ENCODE measurements at regions not wholly inside any gene's neighbourhood (a gene's known extent, or its start where the extent isn't known, plus 50 kb on each side); places are given as distances from the start of the nearest gene placed in this dataset.
A peak's percentile ranks its signal among the peaks of the same experiment; 100 is the strongest.
"Not testable (repeated sequence)": the region's sequence is repeated elsewhere in the genome, so short reads cannot be mapped to it uniquely, and the experiment has no call there.

- no peak for ATAC-seq (ENCODE audit: low read depth in 2 of 2)
- no peaks in the 10 kb centered on the region for H3K27me3 Mint-ChIP-seq
Observed at GRCh38 chr11:15841931-15842740, 514.2 kb downstream of the SOX6 start.

GRCh38 chr11:15843309-15843872, 513.0 kb downstream of the SOX6 start:
- H3K36me3 Mint-ChIP-seq: no peaks in the 10 kb centered on the region
- ATAC-seq (ENCODE audit: low read depth in 2 of 2): no peak

More at GRCh38 chr11:15841931-15842740, 514.2 kb downstream of the SOX6 start:
- no peak for DNase-seq
- H3K27ac Mint-ChIP-seq: no peak overlapping the region
- H3K9me3 ChIP-seq (ENCODE audit: control insufficient read depth in 2 of 2, low read length in 2 of 2): no peaks in the 10 kb centered on the region
- no peaks in the 10 kb centered on the region for H3K36me3 Mint-ChIP-seq
- no peaks in the 10 kb centered on the region for H3K4me1 ChIP-seq (ENCODE audit: control insufficient read depth, insufficient read depth, low read length, poor library complexity, severe bottlenecking)
- no peak overlapping the region for H3K4me3 Mint-ChIP-seq
- H3K27ac ChIP-seq (ENCODE audit: insufficient read depth, low read length, poor library complexity, severe bottlenecking): no peak overlapping the region
- no peaks in the 10 kb centered on the region for H3K36me3 ChIP-seq (ENCODE audit: control insufficient read depth, insufficient read depth, low read length)
- H3K9me3 Mint-ChIP-seq: peaks cover 0 to 3% (median 0%) of the 10 kb centered on the region in 7 donors
- no peaks in the 10 kb centered on the region for H3K4me1 Mint-ChIP-seq
- no peaks in the 10 kb centered on the region for H3K27me3 ChIP-seq (ENCODE audit: control insufficient read depth, insufficient read depth, low read length)
- H3K4me3 ChIP-seq (ENCODE audit: low read depth, low read length): no peak overlapping the region

GRCh38 chr11:15845261-15845660, 511.1 kb downstream of the SOX6 start:
- Histone ChIP-seq H3K4me1 (ENCODE audit: control insufficient read depth, insufficient read depth, low read length, poor library complexity, severe bottlenecking) (no peaks in the 10 kb centered on the region), H3K27ac (ENCODE audit: insufficient read depth, low read length, poor library complexity, severe bottlenecking) (no peak overlapping the region), H3K36me3 (ENCODE audit: control insufficient read depth, insufficient read depth, low read length) (no peaks in the 10 kb centered on the region), H3K27me3 (ENCODE audit: control insufficient read depth, insufficient read depth, low read length) (no peaks in the 10 kb centered on the region), H3K4me3 (ENCODE audit: low read depth, low read length) (no peak overlapping the region), H3K9me3 (ENCODE audit: control insufficient read depth in 2 of 2, low read length in 2 of 2) (no peaks in the 10 kb centered on the region)
- no peak for DNase-seq
- no peak overlapping the region for H3K4me3 Mint-ChIP-seq
- ATAC-seq (ENCODE audit: low read depth in 2 of 2): no peak
- H3K27ac Mint-ChIP-seq: no peak overlapping the region
- no peaks in the 10 kb centered on the region for H3K27me3 Mint-ChIP-seq
- no peaks in the 10 kb centered on the region for H3K36me3 Mint-ChIP-seq
- H3K4me1 Mint-ChIP-seq: no peaks in the 10 kb centered on the region
- H3K9me3 Mint-ChIP-seq: peaks cover 0 to 2% (median 0%) of the 10 kb centered on the region in 7 donors

More at GRCh38 chr11:15843309-15843872, 513.0 kb downstream of the SOX6 start:
- Histone ChIP-seq H3K9me3 (ENCODE audit: control insufficient read depth in 2 of 2, low read length in 2 of 2) (no peaks in the 10 kb centered on the region), H3K27me3 (ENCODE audit: control insufficient read depth, insufficient read depth, low read length) (no peaks in the 10 kb centered on the region), H3K4me1 (ENCODE audit: control insufficient read depth, insufficient read depth, low read length, poor library complexity, severe bottlenecking) (no peaks in the 10 kb centered on the region), H3K36me3 (ENCODE audit: control insufficient read depth, insufficient read depth, low read length) (no peaks in the 10 kb centered on the region), H3K27ac (ENCODE audit: insufficient read depth, low read length, poor library complexity, severe bottlenecking) (no peak overlapping the region), H3K4me3 (ENCODE audit: low read depth, low read length) (no peak overlapping the region)
- Mint-ChIP-seq H3K27ac (no peak overlapping the region), H3K4me3 (no peak overlapping the region), H3K4me1 (no peaks in the 10 kb centered on the region), H3K27me3 (no peaks in the 10 kb centered on the region), H3K9me3 (peaks cover 0 to 3% (median 0%) of the 10 kb centered on the region in 7 donors)
- no peak for DNase-seq

GRCh38 chr11:15848631-15849168, 507.6 kb downstream of the SOX6 start:
- no peaks in the 10 kb centered on the region for H3K27me3 ChIP-seq (ENCODE audit: control insufficient read depth, insufficient read depth, low read length)
- H3K4me3 Mint-ChIP-seq: no peak overlapping the region
- H3K36me3 ChIP-seq (ENCODE audit: control insufficient read depth, insufficient read depth, low read length): no peaks in the 10 kb centered on the region
- H3K27ac ChIP-seq (ENCODE audit: insufficient read depth, low read length, poor library complexity, severe bottlenecking): no peak overlapping the region
- H3K4me1 ChIP-seq (ENCODE audit: control insufficient read depth, insufficient read depth, low read length, poor library complexity, severe bottlenecking): no peaks in the 10 kb centered on the region
- no peak for ATAC-seq (ENCODE audit: low read depth in 2 of 2)
- H3K27me3 Mint-ChIP-seq: no peaks in the 10 kb centered on the region
- H3K4me3 ChIP-seq (ENCODE audit: low read depth, low read length): no peak overlapping the region
- no peaks in the 10 kb centered on the region for H3K4me1 Mint-ChIP-seq
- peaks cover 0 to 5% (median 0%) of the 10 kb centered on the region in 7 donors for H3K9me3 Mint-ChIP-seq
- no peaks in the 10 kb centered on the region for H3K9me3 ChIP-seq (ENCODE audit: control insufficient read depth in 2 of 2, low read length in 2 of 2)
- no peak overlapping the region for H3K27ac Mint-ChIP-seq
- DNase-seq: no peak
- H3K36me3 Mint-ChIP-seq: no peaks in the 10 kb centered on the region

GRCh38 chr11:15849257-15849656, 507.1 kb downstream of the SOX6 start:
- no peaks in the 10 kb centered on the region for H3K27me3 Mint-ChIP-seq
- DNase-seq: no peak
- H3K36me3 ChIP-seq (ENCODE audit: control insufficient read depth, insufficient read depth, low read length): no peaks in the 10 kb centered on the region
- H3K27ac ChIP-seq (ENCODE audit: insufficient read depth, low read length, poor library complexity, severe bottlenecking): no peak overlapping the region
- peak overlapping the region in 1 of 3 donors; percentile 44 for H3K27ac Mint-ChIP-seq
- H3K4me1 Mint-ChIP-seq: no peaks in the 10 kb centered on the region
- no peak overlapping the region for H3K4me3 Mint-ChIP-seq
- no peaks in the 10 kb centered on the region for H3K27me3 ChIP-seq (ENCODE audit: control insufficient read depth, insufficient read depth, low read length)
- no peaks in the 10 kb centered on the region for H3K4me1 ChIP-seq (ENCODE audit: control insufficient read depth, insufficient read depth, low read length, poor library complexity, severe bottlenecking)
- no peaks in the 10 kb centered on the region for H3K9me3 ChIP-seq (ENCODE audit: control insufficient read depth in 2 of 2, low read length in 2 of 2)
- no peak overlapping the region for H3K4me3 ChIP-seq (ENCODE audit: low read depth, low read length)
- no peak for ATAC-seq (ENCODE audit: low read depth in 2 of 2)
- no peaks in the 10 kb centered on the region for H3K36me3 Mint-ChIP-seq
- H3K9me3 Mint-ChIP-seq: peaks cover 0 to 5% (median 0%) of the 10 kb centered on the region in 7 donors

GRCh38 chr11:15850335-15850734, 506.0 kb downstream of the SOX6 start:
- not testable (repeated sequence) for H3K9me3 ChIP-seq (ENCODE audit: control insufficient read depth in 2 of 2, low read length in 2 of 2); H3K27me3 Mint-ChIP-seq; DNase-seq; H3K4me3 Mint-ChIP-seq; H3K4me3 ChIP-seq (ENCODE audit: low read depth, low read length); ATAC-seq (ENCODE audit: low read depth in 2 of 2); H3K27me3 ChIP-seq (ENCODE audit: control insufficient read depth, insufficient read depth, low read length); H3K27ac ChIP-seq (ENCODE audit: insufficient read depth, low read length, poor library complexity, severe bottlenecking); H3K36me3 Mint-ChIP-seq; H3K4me1 Mint-ChIP-seq; H3K9me3 Mint-ChIP-seq; H3K27ac Mint-ChIP-seq; H3K4me1 ChIP-seq (ENCODE audit: control insufficient read depth, insufficient read depth, low read length, poor library complexity, severe bottlenecking); H3K36me3 ChIP-seq (ENCODE audit: control insufficient read depth, insufficient read depth, low read length)

- DNase-seq (no peak), ATAC-seq (ENCODE audit: low read depth in 2 of 2) (no peak)
- Histone ChIP-seq H3K27me3 (ENCODE audit: control insufficient read depth, insufficient read depth, low read length) (no peaks in the 10 kb centered on the region), H3K36me3 (ENCODE audit: control insufficient read depth, insufficient read depth, low read length) (no peaks in the 10 kb centered on the region), H3K9me3 (ENCODE audit: control insufficient read depth in 2 of 2, low read length in 2 of 2) (no peaks in the 10 kb centered on the region), H3K4me1 (ENCODE audit: control insufficient read depth, insufficient read depth, low read length, poor library complexity, severe bottlenecking) (no peaks in the 10 kb centered on the region), H3K4me3 (ENCODE audit: low read depth, low read length) (no peak overlapping the region), H3K27ac (ENCODE audit: insufficient read depth, low read length, poor library complexity, severe bottlenecking) (no peak overlapping the region)
- Mint-ChIP-seq H3K27ac (no peak overlapping the region), H3K36me3 (no peaks in the 10 kb centered on the region), H3K27me3 (no peaks in the 10 kb centered on the region), H3K9me3 (peaks cover 0 to 4% (median 0%) of the 10 kb centered on the region in 7 donors), H3K4me1 (no peaks in the 10 kb centered on the region), H3K4me3 (no peak overlapping the region)
Observed at GRCh38 chr11:15851051-15851498, 505.3 kb downstream of the SOX6 start.

All from CD4-positive, CD25-positive, alpha-beta regulatory T cell (primary cell).